HG02840 (cell line): ENCODE measurements at regions not wholly inside any gene's neighbourhood (a gene's known extent, or its start where the extent isn't known, plus 50 kb on each side); places are given as distances from the start of the nearest gene placed in this dataset.
"Not testable (repeated sequence)": the region's sequence is repeated elsewhere in the genome, so short reads cannot be mapped to it uniquely, and the experiment has no call there.

Source experiments
- ATAC-seq: cut with Tn5 transposase; IDR thresholded peaks from one replicate; pipeline ENCODE4 v1.9.1; 2021; ENCODE audit warnings: mild to moderate bottlenecking, moderate library complexity, moderate number of reproducible peaks; ENCODE audit not compliant: unreplicated experiment, low FRiP score

GRCh38 chr1:219863816-219864215 is 64.5 kb downstream of the SLC30A10 start:
- not testable (repeated sequence) for ATAC-seq

DNA sequence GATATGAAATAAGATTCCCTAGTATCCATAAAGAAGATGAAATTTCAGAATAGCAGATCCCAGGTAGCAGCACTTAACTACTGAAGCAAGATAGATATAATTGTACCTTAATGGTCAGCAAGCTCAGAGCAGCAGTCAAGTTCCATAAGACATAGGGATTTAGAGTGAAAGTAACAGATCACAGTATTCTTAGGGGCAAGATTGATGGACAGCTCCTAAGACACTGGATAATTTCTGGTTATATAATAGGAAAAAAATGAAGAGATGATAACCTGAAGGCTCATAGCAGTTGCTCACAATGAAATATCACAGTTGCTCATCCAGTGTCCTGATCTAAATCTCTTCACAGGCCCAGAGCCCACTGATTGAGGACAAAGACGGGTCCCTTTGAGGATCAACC is 66.0 kb downstream of the SLC30A10 start:
- no peak for ATAC-seq

DNA sequence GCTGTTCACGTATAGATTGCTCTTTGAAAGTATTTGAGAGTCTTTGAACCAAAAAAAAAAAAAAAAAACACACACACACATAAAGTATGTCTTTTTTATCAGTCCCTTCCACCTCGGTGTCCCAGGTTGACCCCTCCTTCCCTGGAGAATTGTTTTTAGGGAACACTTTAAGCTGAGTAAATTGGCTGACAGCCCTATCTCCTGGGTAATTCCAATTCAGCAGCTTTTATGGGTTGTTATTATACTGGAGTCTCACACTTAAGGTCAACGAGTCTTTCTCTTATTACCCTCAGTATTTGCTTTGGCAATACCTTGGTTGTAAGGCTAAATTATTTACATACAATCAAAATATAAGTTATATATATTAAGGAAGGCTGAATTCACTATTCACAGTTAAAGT is 69.4 kb downstream of the SLC30A10 start:
- no peak for ATAC-seq

DNA sequence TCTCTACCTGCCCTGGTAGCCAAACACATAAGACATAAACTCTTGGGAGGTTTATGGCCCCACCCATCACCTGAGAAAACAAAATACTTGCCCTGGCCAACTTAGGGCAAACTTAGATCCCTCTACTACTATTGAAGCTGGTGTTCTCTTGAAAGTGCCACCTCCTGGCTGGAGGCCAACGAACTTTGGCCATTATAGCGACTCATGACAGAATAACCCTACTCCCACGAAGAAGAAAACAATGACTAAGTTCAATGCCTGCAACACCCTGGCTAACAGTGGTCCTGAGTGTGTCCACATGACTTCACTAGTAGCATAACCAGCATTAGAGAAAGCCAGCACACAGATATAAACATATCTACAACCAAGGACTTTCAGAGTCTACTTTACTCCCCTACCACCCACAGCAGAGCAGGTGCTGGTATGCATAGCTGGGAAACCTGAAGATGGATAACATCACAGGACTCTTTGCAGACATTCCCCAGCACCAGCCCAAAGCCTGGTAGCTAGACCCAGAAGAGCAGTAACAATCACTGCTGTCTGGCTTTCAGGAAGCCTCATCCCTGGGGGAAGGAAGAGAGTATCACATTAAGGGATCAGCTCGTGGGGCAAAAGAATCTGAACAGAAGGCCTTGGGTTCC is 81.0 kb downstream of the SLC30A10 start:
- ATAC-seq, result no peak

DNA sequence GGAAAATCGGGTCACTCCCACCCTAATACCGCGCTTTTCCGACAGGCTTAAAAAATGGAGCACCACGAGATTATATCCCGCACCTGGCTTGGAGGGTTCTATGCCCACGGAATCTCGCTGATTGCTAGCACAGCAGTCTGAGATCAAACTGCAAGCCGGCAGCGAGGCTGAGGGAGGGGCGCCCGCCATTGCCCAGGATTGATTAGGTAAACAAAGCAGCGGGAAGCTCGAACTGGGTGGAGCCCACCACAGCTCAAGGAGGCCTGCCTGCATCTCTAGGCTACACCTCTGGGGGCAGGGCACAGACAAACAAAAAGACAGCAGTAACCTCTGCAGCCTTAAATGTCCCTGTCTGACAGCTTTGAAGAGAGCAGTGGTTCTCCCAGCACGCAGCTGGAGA is 88.8 kb downstream of the SLC30A10 start:
- ATAC-seq, result not testable (repeated sequence)

GRCh38 chr1:219837994-219838294 is 90.4 kb downstream of the SLC30A10 start:
- ATAC-seq, result no peak

- ATAC-seq, result no peak
Observed at GRCh38 chr1:219837274-219837993, 90.9 kb downstream of the SLC30A10 start.

GRCh38 chr1:219834314-219834917 is 93.9 kb downstream of the SLC30A10 start:
- ATAC-seq, result no peak

DNA sequence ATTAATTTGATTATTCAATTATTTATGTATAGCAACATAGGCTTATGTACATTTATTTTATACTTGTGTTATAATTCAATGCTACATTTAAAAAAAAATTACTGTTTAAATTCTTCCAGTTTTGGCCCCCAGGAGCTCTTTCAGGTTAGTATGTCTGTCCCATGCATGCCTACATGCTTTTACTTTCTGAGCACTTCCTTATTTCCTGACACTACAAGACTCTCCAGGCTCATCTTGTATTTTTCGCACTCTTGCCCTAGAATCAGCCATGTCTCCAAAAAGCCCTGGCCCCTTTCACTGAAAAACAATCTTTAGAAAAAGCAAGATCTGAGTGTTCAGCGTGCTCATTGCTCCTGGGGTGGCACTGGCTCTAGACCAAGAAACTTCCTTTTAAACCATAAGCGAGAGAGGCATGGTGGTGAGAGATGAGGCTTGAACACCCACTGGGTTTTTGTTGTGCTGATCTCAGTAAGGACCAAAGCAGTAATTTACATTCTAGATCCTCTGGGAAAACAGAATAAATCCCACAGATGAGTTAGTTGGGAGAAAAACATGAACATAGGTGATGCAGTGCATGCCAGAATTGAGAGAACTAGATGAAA is 95.0 kb downstream of the SLC30A10 start:
- ATAC-seq, result no peak

GRCh38 chr1:219826290-219826689 is 102.1 kb downstream of the SLC30A10 start:
- ATAC-seq, result no peak

DNA sequence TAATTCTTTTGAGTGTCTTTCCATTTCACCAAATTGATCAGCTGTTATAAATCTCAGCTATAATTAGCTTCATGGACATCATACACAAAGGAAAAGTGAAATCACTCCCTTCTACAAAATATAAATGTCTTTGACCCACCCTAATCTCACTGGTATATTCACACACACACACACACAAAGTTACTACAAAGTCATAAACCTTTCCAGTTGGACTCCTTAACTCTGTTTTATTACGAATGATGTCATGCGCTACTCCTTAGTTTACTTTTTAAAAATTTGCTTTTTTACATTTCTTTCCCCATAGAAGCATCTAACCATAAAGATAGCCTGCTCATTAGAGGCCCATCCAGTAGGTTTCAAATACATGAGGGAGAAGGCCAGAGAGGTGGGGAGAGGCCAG is 103.0 kb downstream of the SLC30A10 start:
- no peak for ATAC-seq

GRCh38 chr1:219824338-219824737 is 104.0 kb downstream of the SLC30A10 start:
- ATAC-seq, result no peak

DNA sequence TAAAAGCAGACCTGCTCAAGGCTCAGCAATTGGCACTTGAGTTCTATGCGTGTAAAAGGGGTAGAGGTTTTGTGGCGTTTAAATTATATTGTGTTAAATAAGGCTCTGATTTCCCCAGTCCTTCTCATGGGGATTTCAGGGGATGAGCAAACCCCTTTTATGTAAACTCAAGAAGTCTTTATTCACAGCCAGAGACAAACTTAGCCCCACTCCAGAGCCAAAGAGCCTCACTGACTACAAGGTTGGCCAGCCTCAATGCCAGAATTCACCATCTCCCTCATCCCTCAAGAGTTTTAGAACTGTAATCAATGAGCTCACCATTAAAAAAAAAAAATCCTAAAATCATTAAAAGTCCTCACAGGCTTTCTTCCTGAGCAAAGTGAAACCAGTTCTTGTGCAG is 107.8 kb downstream of the SLC30A10 start:
- no peak for ATAC-seq

GRCh38 chr1:219817914-219818313 is 110.4 kb downstream of the SLC30A10 start:
- no peak for ATAC-seq

DNA sequence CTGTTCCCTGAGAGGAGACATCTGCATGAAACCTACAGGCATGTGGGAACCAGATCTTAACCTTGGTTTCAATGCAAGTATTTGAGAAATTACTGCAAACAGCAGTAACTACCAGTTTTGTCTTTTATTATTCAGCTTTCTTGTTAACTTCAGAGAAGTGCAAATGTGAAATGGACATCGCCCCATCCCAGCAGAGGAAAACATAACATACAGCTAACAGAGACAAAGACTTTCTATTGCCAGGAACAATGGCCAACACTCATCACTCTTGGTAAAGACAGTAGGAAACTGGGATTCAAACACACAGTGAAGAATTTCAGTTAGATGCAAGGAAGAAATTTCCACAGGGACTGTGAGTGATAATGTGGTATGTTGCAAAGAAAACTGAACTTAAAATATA is 115.1 kb downstream of the SLC30A10 start:
- no peak for ATAC-seq

DNA sequence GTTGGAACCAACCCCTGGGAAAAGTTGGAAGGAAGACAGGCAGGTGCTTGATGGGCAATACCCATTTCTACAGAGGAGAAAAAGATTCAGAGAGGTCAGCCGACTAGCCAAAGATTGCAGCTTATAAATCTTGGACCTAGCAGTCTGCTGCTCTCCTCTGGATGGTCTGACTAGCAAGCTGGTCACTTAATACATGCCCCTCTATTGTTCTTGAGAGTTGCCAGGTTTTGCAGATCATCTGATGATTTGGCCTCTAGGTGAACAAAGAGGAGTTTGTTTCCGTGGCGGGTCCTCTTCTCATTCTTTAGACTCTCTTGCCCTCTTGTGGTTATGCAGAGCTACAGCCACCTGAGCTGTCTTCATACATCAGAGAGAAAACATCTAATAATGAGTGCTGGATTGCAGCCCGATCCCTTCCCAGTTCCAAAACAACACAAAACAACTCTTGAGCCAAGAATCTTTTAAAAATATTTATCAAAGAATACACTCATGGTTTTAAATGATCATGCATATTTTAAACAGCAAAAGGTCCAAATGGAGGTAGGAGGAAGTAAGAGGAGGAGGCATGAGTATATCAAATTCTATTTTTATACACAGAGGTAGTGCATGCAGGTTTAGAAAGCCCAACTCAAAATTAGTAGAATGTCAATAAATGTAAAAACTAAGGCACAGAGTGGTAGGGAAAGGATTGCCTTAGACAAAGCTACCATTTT is 115.7 kb downstream of the SLC30A10 start:
- peak; percentile 85 for ATAC-seq

- ATAC-seq, result no peak
Observed at GRCh38 chr1:219812086-219812485, 116.3 kb downstream of the SLC30A10 start.

DNA sequence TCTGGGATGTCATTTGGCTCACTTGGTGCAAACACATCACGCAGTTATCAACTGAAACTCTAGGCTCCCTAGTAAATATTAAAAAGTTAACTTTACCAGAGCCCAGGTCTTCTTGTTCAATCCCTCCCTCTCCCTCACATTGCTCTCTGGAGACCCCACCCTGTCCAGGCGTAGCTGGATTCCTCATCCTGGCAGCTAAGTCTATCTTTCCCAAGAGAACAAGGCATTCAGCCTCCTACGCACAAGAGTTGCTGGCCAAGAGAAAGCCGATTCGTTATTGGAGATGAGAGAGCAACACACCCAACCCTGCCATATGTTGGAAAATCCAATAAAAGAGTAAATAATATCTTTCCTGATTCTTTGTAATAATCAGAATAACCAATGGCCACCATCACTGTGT is 117.9 kb downstream of the SLC30A10 start:
- ATAC-seq, result no peak

DNA sequence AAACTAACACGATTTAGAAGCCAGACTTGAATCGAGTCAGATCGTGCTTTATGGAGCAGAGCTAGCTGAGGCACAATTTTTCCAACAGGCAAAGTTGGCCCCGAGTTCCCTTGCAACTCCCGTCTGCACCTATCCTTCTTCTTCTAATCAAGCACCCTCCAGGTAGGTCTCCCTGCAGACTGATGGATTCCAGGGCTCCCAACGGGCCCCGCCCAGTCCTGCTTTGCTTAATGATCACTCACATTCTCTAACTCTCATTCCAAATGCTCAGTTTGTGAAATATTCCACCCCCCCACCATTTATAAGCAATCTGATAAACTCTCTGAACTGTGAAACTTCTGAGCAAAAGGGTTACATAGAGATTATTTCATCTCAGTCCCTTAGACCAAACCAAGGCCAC is 119.6 kb downstream of the SLC30A10 start:
- ATAC-seq, result no peak

DNA sequence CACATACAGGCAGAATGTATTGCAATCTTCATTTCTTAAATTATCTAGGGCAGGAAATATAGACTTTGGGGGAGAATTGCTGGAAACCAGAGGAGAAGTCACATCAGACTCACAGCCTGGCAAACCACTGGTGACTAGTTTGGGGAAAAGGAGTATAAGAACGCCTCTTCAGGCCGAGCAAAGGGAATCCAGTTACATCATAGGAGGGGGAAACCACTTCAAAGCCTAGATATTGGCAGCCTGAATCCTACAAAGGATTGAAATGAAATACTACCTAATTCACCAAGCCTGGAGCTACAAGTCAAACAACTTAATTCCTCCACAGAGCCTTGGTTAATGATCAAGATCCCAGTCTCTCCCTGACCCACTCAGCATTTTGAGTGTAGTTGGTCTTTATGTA is 121.7 kb downstream of the SLC30A10 start:
- no peak for ATAC-seq

GRCh38 chr1:219806020-219806419 is 122.3 kb downstream of the SLC30A10 start:
- no peak for ATAC-seq
